Suppressor macrophage treated with lipopolysaccharide for 1 hour (primary cell): ENCODE measurements at regions not wholly inside any gene's neighbourhood (a gene's known extent, or its start where the extent isn't known, plus 50 kb on each side); places are given as distances from the start of the nearest gene placed in this dataset.
A peak's percentile ranks its signal among the peaks of the same experiment; 100 is the strongest.

Experiments used
- DNase-seq, 3 donors: peaks; one replicate each; pipeline ENCODE4 v3.0.0-alpha.2; 2020 to 2022

DNA sequence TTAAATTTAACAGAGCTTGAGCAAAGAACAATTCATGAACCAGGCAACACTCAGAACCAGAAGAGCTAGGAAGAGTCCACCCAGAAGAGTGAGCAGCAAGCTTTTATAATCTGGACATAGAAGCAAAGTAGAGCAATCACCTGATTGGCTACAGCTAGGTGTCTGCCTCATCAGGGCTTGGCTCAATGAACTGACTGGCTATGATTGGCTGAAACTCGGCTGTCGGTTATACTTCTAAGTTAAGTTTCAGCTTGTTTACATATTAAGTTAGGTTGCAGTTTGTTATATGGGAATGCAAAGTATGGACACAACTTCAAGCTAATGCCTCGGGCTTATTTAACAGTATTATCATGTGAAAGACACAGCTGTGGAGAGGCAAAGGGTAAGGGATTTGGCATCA is 63.2 kb upstream of the NABP1 start:
- no peak for DNase-seq

DNA sequence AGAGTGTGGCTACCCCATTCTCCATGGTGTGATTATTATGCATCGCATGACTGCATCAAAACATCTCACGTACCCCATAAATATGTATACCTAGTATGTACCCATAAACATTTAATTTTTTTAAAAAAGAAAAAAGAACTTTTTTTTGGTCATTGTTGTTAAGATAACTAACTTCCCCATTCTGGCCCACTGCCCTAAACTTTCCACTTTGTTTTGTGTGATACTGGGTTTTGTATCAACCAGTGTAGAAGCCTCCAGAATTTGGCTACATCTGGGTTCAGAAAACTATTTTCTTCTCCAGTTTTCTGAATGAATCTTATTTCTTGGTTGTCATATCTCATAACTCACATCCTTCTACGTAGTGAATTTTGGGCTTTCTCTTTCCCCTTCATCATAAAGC is 62.3 kb upstream of the NABP1 start:
- DNase-seq = no peak

GRCh38 chr2:191617575-191617974 is 60.4 kb upstream of the NABP1 start:
- DNase-seq = peak; percentile 38 to 61 (median 42)

DNA sequence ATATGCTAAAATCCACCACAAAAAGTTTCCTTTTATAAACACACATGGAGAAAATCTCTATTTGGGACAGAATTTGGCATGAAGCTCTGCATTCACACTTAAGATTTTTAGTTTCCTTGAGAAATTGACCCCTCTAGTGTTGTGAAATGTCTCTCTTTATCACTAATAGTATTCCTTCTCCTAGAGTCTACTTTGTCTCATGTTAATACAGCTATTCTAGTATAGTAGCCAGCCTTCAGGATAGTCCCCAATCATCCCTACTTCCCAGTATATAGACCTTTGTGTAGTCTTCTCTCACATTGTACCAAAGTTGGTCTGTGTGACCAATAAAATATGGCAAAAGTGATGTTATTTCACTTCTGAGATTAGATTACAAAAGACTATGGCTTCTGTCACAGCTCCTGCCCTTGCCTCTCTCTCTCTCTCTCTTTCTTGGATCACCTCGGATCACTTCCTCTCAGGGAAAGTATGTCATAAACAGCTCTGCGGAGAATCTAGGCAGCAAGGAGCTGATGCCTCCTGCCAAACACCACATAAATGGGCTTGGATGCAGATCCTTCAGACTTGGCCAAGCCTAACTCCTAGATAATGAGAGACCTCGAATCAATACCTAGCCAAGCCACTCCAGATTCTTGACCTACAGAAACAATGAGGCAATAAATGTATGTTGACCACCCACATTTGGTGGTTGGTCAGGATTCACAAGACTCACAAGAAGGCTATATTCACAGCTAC is 59.7 kb upstream of the NABP1 start:
- DNase-seq = peak; percentile 34 to 53 (median 35)

- DNase-seq = no peak
Measured at GRCh38 chr2:191618786-191619185, 59.1 kb upstream of the NABP1 start.

- peak; percentile 54 to 61 (median 58) for DNase-seq
Measured at GRCh38 chr2:191620144-191620543, 57.8 kb upstream of the NABP1 start.

DNA sequence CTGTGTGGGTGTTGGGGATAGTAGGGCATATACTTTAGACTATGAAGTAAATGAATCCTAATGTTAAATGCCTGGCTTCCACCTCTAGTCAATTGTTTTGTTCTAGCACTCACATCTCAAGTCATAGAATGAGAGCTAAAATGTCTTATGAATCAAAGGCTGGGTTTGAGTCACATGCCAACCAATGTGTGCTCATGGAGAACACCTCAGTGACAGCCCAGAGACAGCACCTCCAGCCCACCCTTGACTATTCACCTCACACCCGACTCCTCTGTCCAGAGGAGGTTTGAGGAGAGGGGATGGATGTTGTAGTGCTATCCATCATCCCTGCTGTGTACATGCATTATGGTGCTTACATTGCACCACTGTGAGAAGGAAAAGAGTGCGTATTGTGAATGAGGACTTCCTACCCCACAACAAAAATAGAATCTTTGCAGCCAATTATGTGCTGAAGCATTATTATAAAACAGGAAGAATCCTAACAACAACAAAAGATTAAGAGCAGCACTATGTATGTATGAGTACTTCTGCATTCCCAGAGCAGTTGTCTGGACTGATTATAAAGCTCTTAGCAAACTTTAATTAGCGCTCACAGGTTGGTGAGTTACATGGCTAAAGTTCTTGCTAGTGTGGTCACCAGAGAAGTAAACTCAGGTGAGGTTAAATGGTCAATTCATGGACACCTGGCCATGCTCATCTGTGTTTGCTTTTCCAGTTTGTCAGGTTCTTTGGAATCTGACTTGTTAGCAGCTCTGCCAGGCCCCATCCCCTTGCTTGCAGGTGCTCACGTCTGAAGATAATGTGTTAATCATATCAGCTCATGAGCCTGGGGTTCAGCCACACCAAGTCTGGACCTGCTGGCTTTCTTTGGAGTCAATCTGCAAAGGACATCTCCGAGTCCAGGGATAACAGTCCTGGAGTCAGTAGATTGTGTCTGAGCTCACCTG is 55.3 kb upstream of the NABP1 start:
- peak in 2 of 3 donors; percentile 42 to 50 for DNase-seq

DNA sequence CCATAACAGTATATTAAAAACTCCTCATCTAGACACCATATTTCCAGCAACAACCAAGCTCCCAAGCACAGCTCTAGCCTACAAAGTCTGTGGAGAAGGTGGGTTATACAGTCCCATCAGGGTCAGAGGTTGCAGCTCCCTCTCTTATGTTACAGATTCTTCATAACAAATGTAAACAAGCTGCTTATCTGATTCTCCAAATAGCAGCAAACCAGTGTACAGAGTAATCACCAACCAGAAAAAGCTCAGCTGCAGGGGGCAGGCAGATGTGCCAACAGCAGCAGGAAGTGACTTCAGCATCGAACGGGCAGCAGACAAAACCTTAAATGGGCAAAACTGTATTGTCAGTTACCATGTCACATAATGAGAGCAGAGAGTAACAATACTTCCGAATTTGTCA is 52.9 kb upstream of the NABP1 start:
- DNase-seq = peak; percentile 68 to 85 (median 84)

DNA sequence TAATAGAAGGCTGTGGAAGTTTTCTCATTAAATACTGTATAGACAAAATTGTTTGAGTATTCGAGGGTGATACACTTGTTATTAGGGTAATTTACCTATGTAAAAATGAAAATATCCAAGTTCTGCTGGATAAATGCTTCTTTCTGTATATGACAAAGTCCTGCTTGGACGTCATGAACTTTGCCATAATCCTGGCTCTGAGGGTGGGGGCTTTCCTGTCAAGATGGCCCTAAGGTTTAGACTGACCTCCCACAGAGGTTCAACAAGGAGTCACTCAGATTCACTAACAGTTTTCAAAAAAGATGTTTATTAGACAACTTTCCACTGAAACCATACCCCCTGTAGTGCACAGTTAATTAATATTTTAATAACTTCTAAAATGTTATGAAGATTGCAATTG is 52.5 kb upstream of the NABP1 start:
- peak; percentile 46 to 55 (median 52) for DNase-seq

GRCh38 chr2:191626497-191627151 is 51.3 kb upstream of the NABP1 start:
- DNase-seq = peak; percentile 42 to 83 (median 70)

DNA sequence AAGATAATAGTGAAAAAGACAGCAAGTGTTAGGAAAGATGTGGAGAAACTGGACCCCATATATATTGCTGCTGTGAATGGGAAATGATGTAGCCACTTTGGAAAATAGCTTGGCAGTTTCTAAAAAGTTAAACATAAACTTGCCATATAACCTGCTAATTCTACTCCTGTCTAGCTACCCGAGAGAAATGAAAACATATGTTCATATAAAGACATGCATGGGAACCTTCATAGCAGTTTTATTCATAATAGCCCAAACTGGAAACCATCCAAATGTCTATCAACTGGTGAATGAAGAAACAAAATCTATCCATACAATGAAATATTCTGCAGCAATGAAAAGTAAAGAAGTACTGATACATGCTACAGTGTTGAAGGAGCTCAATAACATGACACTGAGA is 50.4 kb upstream of the NABP1 start:
- DNase-seq = no peak
